Heart left ventricle (tissue), 13 donors: ENCODE measurements at regions not wholly inside any gene's neighbourhood (a gene's known extent, or its start where the extent isn't known, plus 50 kb on each side); places are given as distances from the start of the nearest gene placed in this dataset.

ENCODE experiments used
- POLR2A ChIP-seq, 2 donors: fragments of 450-650 bp; IDR thresholded peaks; one replicate each; pipeline ENCODE4 v1.6.1; 2017; ENCODE audit warnings: antibody characterized with exemption in 2 of 2, mild to moderate bottlenecking in 2 of 2, moderate library complexity in 2 of 2
- TF ChIP-seq, protein P1 (sequence below), 12 donors: fragments of 200-600 bp; sonication (generic) in 4 of 12; IDR thresholded peaks; one replicate each; pipeline versions ENCODE4 v1.5.0 to v1.8.0; 2018 to 2022; ENCODE audit warnings: antibody characterized with exemption in 12 of 12, mild to moderate bottlenecking in 5 of 12
- donor health status: ischemic (EF 13 %, LVEDD 7.1; RV severe dilation, severe dysfunction).
- donor health status: DM: no; HTN: yes; CAD: no.
- donor health status: DM: no; HTN: no; CAD: no.
- donor health status: ischemic (EF 25% LVEDD 6.9; RV normal size, moderate dysfunction).
- donor health status: ischemic (EF 25% LVEDD 5.7; RV mildly dilated, moderate dysfunction).
- donor health status: ischemic (EF 35%, LVEDD 5.7; RV mildly dilated, moderate dysfunction).
- donor health status: nonischemic (EF 11% LVEDD 7.7; RV severe dilation, severe dysfunction).
- donor health status: DM: yes; HTN: yes; CAD: no.
- donor health status: PGD.
- donor health status: ischemic (EF 29% LVEDD 5.4; RV normal size, mild dysfunction).
- donor health status: nonischemic (EF 23%, LVEDD 6.1; RV moderate dilation, normal function).

DNA sequence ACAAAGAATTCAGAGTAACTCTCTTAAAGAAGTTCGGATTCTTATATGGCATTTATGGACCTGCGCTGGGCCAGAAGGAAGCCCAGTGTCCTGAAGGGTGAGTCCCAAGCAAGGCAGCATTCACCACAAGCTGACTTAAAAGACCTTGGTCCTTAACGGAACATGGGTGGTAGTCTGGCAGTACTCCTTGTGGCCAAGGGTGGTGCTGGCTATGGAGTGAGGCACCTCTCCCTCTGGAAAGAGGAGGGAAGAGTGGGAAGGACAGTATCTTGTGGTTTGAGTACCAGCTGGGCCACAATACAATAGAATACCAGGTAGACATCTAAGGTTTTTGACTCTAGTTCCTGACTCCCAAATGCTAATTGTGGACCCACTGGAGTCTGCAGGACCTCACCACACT is 425.7 kb upstream of the CYLC2 start:
- TF ChIP-seq, protein P1, sequence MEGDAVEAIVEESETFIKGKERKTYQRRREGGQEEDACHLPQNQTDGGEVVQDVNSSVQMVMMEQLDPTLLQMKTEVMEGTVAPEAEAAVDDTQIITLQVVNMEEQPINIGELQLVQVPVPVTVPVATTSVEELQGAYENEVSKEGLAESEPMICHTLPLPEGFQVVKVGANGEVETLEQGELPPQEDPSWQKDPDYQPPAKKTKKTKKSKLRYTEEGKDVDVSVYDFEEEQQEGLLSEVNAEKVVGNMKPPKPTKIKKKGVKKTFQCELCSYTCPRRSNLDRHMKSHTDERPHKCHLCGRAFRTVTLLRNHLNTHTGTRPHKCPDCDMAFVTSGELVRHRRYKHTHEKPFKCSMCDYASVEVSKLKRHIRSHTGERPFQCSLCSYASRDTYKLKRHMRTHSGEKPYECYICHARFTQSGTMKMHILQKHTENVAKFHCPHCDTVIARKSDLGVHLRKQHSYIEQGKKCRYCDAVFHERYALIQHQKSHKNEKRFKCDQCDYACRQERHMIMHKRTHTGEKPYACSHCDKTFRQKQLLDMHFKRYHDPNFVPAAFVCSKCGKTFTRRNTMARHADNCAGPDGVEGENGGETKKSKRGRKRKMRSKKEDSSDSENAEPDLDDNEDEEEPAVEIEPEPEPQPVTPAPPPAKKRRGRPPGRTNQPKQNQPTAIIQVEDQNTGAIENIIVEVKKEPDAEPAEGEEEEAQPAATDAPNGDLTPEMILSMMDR (IDR thresholded peaks at IDR 0.05), result no peak
- no peak for TF ChIP-seq POLR2A (IDR thresholded peaks at IDR 0.05)
